ENCODE measurements at regions not wholly inside any gene's neighbourhood (a gene's known extent, or its start where the extent isn't known, plus 50 kb on each side); places are given as distances from the start of the nearest gene placed in this dataset.

DNA sequence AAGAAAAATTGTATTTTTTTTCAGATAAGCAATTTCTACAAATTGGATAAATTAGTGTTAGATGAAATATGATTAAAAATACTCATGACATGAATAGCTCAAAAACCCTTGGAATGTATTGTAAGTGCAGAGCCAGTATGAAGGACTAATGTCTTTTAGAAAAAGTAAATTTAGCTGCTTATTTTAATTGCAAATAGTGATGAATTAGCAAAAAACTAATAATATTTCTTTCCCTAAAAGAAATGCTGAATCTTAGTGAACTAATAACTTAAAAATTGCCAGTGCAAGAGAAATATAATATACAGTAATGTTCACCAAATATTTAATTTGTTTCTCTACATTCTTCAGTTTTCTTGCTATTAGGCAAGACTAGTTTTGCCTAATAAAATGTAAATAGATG is 72.4 kb downstream of the RND3 start:
- no peak for TF ChIP-seq CTCF (IDR thresholded peaks at IDR 0.05)
- no peak for TF ChIP-seq POLR2AphosphoS5 (IDR thresholded peaks at IDR 0.05)
- no peak for TF ChIP-seq POLR2A (IDR thresholded peaks at IDR 0.05)

Data from suprapubic skin (tissue), 4 donors.